ENCODE measurements at regions not wholly inside any gene's neighbourhood (a gene's known extent, or its start where the extent isn't known, plus 50 kb on each side); places are given as distances from the start of the nearest gene placed in this dataset.

DNA sequence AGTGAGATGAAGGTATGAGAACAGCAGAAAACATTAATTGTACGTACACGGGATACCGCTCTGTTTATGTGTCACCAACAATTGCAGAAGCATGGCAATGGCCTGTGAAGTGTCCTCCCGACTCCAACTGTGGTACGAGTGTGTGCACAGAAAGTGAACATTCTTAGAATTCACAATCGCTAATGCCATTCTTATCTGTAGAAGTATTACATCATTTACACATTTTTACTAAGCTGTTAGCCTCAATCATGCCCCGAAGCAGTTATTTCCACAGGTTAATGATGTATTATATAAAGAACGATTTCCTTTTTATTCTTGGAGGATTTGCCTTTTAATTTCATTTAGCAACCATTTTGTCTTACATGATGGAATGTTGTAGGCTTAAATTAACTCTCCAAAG lies 103.4 kb downstream of the EVX1 start:
- TF ChIP-seq, protein P1, sequence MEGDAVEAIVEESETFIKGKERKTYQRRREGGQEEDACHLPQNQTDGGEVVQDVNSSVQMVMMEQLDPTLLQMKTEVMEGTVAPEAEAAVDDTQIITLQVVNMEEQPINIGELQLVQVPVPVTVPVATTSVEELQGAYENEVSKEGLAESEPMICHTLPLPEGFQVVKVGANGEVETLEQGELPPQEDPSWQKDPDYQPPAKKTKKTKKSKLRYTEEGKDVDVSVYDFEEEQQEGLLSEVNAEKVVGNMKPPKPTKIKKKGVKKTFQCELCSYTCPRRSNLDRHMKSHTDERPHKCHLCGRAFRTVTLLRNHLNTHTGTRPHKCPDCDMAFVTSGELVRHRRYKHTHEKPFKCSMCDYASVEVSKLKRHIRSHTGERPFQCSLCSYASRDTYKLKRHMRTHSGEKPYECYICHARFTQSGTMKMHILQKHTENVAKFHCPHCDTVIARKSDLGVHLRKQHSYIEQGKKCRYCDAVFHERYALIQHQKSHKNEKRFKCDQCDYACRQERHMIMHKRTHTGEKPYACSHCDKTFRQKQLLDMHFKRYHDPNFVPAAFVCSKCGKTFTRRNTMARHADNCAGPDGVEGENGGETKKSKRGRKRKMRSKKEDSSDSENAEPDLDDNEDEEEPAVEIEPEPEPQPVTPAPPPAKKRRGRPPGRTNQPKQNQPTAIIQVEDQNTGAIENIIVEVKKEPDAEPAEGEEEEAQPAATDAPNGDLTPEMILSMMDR (IDR thresholded peaks at IDR 0.05), result no peak
- TF ChIP-seq POLR2A (IDR thresholded peaks at IDR 0.05) (no peak), EP300 (IDR thresholded peaks at IDR 0.05) (no peak)

All from upper lobe of left lung (tissue), 4 donors.